NCI-H1105 treated with DMSO at 0.1 percent for 48 hours (cell line): ENCODE measurements at regions not wholly inside any gene's neighbourhood (a gene's known extent, or its start where the extent isn't known, plus 50 kb on each side); places are given as distances from the start of the nearest gene placed in this dataset.
"Not testable (repeated sequence)": the region's sequence is repeated elsewhere in the genome, so short reads cannot be mapped to it uniquely, and the experiment has no call there.

Experiments
- DNase-seq: peaks from one replicate; lab custom pipeline; 2025; lab: John Stamatoyannopoulos, UW

GRCh38 chr22:22977479-22978200, 90.0 kb downstream of the IGLL5 start:
- DNase-seq: no peak

DNA sequence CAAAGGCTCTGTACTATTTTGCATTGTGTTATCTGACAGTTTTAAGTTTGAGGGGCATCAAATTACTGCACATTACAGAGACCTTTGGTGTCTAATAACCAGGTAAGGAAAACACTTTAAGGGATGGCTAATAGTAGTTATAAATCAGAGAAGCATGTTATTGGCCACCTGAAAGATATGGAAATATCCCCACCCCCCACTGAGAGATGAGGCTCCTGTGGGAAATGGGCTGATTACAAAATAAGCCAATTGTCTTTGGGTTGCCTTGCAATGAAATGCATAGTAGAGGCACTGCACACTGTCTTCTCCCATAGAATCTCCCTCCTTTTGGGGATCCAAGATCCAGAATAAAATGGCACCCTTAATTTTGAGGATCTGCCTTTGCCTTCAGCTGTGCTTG, 91.0 kb downstream of the IGLL5 start:
- DNase-seq: no peak

GRCh38 chr22:22979121-22979724, 91.1 kb upstream of the GNAZ start:
- DNase-seq: no peak

GRCh38 chr22:22979954-22980353, 90.4 kb upstream of the GNAZ start:
- DNase-seq: no peak

DNA sequence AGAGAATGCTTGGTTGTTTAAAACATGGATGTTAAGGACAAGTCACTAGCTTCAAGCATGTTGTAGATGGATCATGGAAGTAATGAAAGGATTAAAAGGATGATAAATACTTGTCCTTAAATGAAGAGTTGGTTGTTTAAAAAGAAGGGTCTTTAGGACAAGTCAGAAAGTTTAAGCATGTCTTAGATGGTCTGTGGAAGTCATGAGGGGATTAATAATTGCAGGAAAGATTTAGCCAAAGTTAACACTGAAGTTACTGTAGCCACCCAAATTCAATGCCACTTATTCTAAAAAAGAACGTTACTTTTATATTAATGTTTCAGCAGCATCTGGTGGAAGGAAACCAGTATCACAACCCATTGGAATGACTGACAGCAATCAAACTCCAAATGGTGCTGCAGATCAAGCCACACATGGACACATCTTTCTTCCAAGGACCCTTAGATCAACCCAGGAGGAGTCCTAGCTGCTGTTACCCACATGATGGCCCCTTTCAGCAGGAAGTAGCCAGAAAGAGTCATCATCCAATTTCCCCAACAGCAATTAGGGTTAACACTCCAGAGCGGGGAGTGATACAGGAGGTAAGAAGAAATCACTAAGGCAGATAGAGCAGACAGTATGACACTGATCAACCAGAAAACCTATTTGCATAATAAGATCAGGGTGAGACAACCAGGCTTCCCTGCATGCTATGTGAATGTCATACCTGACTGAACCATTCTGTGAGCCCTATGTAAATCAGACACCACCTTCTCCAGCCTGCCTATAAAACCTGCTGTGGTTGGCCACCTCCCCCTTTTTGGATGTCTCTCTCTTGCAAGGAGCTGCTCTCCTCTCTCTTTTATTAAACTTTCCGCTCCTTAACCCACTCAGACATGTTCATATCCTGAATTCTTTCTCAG, 88.4 kb upstream of the GNAZ start:
- DNase-seq: no peak

GRCh38 chr22:22982616-22983015, 87.7 kb upstream of the GNAZ start:
- DNase-seq: no peak

DNA sequence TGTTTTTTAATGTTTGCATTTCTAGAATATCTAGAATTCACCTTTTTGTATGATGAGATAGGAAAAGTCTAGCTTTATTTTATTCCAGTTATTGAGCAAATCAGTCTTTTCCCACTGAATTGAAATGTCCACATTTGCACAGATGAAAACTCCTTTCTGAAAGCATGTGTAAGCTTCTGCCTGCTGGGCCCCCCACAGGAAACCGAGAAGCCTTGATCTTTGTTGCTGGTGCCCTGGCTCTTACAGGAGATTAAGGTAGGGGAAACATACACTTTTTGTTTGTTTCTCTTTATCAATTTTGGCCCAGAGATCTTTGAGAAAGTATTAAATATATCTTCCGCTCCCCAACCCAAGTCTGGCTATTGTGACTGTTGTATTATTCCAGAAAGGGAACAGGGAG, 87.2 kb upstream of the GNAZ start:
- no peak for DNase-seq

GRCh38 chr22:22983816-22984215, 86.5 kb upstream of the GNAZ start:
- DNase-seq: no peak

DNA sequence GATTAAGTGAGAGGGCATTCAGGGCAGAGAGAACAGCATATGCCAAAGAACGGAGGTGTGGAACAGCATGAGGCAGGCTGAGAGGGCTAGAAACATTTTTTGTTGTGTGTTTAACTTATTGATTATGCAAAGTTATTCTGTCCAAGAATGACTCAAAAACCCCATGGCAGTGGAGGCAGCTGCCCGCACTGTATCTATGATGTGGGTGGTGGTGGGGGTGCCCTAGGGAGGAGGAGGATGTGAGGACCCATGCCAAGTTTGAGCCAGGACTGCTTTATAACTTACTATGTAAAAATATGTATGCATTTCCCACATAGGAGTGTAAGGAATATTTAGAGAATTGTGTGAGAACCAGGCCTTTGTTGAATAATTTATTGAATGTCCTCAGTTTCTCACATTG, 85.4 kb upstream of the GNAZ start:
- DNase-seq: no peak

- no peak for DNase-seq
Measured at GRCh38 chr22:22986008-22986407, 84.3 kb upstream of the GNAZ start.

DNA sequence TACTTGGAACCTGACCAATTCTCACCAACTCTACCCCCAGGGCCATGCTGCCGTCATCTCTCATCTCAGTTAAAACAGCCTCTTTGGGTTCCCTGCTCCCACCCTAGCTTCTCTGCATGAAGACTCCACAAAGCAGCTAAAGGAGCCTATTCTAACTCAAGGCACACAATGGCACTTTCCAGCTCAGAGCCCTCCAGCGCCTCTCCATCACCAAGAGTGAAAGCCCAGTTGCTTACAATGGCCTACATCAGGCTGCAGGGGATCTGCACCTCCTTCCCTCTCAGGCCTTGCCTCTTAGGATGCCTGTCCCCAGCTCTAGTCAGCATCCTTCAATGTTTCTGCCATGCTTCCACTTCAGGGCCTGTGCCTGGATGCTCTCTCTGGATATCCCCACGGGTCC, 83.7 kb upstream of the GNAZ start:
- DNase-seq: no peak

DNA sequence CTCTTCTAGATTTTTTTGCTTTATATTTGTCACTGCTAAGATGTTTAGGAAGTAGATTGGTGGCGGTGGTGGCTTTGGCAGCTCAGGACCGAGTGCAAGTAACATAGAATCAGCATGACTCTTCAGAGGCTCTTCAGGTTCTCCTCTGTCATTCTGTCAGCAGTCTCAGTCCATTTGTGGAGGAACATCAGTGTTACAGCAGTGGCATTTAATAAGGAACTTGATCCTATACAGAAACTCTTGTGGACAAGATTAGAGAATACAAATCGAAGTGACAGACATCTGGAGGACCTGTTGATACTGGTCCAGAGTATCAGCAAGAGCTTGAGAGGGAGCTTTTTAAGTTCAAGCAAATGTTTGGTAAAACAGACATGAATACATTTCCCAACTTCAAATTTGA, 82.2 kb upstream of the GNAZ start:
- no peak for DNase-seq

GRCh38 chr22:22988785-22989184, 81.5 kb upstream of the GNAZ start:
- no peak for DNase-seq

GRCh38 chr22:22989856-22990255, 80.5 kb upstream of the GNAZ start:
- no peak for DNase-seq

DNA sequence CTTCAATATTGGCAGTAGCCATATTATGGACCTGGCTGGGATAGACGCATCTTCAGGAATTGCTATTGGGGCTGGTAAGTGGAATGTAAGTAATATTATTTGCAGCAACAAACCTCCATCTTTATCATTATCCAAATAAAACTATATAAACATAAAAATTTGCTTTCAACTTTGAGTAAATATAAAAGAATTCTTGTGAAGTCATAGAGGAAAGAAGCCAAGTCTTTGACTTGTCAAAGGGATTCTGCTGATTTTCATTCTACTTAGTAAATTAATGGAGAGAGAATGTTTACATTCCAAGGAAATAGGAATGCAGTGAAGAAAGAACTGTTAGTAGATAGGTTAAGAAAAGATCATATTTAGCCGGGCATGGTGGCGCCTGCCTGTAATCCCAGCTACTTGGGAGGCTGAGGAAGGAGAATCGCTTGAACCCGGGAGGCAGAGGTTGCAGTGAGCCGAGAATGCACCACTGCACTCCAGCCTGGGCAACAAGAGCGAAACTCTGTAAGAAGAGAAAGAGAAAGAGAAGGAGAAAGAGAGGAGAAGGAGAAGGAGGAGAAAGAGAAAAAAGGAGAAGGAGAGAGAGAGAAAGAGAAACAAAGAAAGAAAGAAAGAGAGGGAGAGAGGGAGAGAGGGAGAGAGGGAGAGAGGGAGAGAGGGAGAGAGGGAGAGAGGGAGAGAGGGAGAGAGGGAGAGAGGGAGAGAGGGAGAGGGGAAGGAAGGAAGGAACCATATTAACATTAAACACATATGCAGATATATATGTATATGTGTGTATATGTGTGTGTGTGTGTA, 79.4 kb upstream of the GNAZ start:
- DNase-seq: not testable (repeated sequence)

DNA sequence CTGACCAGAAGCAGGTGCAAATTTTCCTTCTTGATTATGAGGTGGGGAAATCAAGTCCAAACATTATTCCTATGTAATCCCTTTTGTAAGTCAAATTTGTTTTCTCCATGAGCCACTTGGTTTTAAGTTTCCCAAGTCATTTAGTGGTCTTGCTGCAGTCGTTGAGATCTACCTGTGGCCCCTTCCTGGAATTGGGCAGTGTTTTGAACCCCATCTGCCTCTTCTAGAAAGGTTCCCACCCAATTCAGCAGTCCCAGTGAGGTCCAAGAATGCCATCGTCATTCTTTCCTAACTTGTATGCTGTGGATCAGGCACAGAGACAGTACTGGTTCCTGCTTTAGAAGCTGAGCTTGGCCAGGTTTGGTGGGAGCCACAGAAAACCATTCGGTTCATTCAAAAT, 77.8 kb upstream of the GNAZ start:
- DNase-seq: no peak

DNA sequence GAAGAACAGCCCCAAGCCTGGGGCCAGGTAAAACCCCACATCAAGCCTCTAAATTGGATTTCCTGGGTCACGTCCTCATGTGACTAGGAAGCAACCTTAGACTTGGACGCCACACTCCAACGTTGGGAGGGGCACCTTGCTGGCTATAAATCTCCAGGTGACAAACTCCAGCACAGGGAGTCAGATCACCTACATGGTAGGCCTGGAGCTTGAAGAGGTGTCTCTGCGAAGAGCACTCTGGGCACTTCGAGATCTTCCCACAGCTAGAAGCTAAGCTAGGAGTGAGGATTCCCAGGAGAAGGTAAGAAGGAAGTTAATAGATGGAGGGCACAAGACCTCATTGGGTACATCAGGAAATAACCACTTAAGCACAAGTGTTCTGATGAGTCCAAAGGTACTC, 77.1 kb upstream of the GNAZ start:
- no peak for DNase-seq

DNA sequence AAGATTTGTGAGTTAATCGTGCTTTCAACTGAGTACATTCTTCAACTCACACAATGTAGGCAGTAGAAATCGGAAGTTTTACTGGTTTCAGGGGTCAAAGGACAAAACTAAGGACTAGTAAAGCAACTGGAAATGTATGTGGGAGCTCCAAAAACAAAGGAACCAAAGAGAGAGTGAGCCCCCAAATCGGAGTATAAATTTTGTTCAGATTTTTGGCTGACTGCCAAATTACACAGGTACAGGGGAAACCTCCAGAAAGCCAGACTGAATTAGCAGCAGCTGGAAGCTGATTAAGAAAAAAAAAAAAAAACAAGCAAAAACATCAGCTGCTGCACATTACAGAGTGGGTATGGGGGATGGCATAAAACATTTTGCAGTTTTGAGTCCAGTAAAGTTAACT, 75.2 kb upstream of the GNAZ start:
- DNase-seq: peak; percentile 92

DNA sequence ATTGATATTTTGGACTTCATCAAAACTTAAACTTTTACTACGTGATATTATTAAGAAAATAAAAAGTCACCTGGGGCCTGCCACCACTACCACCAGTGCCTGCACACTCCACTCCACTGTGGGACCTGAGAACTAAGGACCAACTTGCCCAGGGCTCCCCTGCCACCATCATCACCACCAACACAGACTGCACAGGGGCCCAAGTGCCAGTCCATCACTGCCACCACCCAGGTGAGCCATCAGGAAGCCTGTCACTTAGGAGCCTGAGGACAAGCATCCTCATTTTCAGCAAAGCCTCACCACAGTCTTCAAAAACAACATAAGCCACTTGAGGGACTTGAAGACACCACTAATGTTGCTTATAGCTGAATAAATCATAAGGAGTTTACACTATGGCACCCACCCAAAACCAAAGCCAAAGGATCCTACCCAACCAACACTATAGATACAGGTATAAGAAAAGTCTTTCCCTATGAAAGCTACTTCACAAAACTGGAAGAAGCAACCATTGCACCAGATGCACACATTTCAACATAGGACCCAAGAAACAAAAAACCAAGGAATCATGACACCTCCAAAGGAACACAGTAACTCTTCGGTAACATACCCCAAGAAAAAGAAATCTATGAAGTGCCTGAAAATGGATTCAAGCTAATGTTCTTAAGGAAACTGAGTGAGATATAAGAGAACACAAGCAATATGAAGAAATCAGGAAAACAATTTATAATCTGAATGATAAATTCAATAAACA, 73.6 kb upstream of the GNAZ start:
- DNase-seq: no peak

- DNase-seq: no peak
Measured at GRCh38 chr22:22997262-22997898, 72.9 kb upstream of the GNAZ start.

GRCh38 chr22:22997988-22998387, 72.3 kb upstream of the GNAZ start:
- DNase-seq: no peak
